ENCODE measurements at regions not wholly inside any gene's neighbourhood (a gene's known extent, or its start where the extent isn't known, plus 50 kb on each side); places are given as distances from the start of the nearest gene placed in this dataset.
"Not testable (repeated sequence)": the region's sequence is repeated elsewhere in the genome, so short reads cannot be mapped to it uniquely, and the experiment has no call there.

GRCh38 chr6:5896476-5897200 is 110.1 kb downstream of the NRN1 start:
- no peak overlapping the region for H3K4me3 ChIP-seq (ENCODE audit: low read depth, low read length)
- ChIA-PET POLR2A (no interaction called here), CTCF (no interaction called here)
- no peak for TF ChIP-seq CTCF (IDR thresholded peaks at IDR 0.05; ENCODE audit: insufficient read depth, low read length, missing control alignments)
- DNase-seq (ENCODE audit: low read depth, low spot score): no peak

- ChIA-PET CTCF (no interaction called here), POLR2A (no interaction called here)
- no peak for DNase-seq (ENCODE audit: low read depth, low spot score)
- TF ChIP-seq CTCF (IDR thresholded peaks at IDR 0.05; ENCODE audit: insufficient read depth, low read length, missing control alignments): no peak
- H3K4me3 ChIP-seq (ENCODE audit: low read depth, low read length): no peak overlapping the region
Observed at GRCh38 chr6:5894357-5894756, 112.4 kb downstream of the NRN1 start.

DNA sequence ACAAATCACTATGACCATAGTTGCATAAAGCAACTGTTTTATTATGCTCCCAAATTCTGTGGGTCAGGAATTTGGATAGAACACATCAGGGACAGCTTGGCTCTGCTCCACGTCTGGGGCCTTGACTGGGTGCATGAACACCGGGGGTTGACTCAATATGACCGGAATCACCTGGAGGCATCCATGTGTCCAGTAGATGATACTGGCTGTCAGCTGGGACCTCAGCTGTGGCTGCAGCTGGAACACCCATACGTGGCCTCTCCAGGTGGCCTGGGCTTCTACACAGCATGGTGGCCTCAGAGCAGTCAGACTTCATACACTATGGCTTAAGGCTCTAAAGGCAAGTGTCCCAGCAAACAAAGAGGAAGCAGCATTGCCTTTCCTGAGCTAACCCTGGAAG is 113.4 kb downstream of the NRN1 start:
- no peak overlapping the region for H3K4me3 ChIP-seq (ENCODE audit: low read depth, low read length)
- ChIA-PET CTCF (no interaction called here), POLR2A (no interaction called here)
- no peak for DNase-seq (ENCODE audit: low read depth, low spot score)
- no peak for TF ChIP-seq CTCF (IDR thresholded peaks at IDR 0.05; ENCODE audit: insufficient read depth, low read length, missing control alignments)

- TF ChIP-seq CTCF (IDR thresholded peaks at IDR 0.05; ENCODE audit: insufficient read depth, low read length, missing control alignments): no peak
- ChIA-PET CTCF (no interaction called here), POLR2A (no interaction called here)
- DNase-seq (ENCODE audit: low read depth, low spot score): no peak
- H3K4me3 ChIP-seq (ENCODE audit: low read depth, low read length): no peak overlapping the region
Observed at GRCh38 chr6:5892669-5893068, 114.1 kb downstream of the NRN1 start.

GRCh38 chr6:5878792-5879191 is 127.9 kb downstream of the NRN1 start:
- ChIA-PET POLR2A (no interaction called here), CTCF (no interaction called here)
- H3K4me3 ChIP-seq (ENCODE audit: low read depth, low read length): no peak overlapping the region
- DNase-seq (ENCODE audit: low read depth, low spot score): no peak
- no peak for TF ChIP-seq CTCF (IDR thresholded peaks at IDR 0.05; ENCODE audit: insufficient read depth, low read length, missing control alignments)

- ChIA-PET POLR2A (no interaction called here), CTCF (interaction anchor here (0.6 kb wide), 1 partner anchor 410 kb away, joined by 3 read pairs; no protein-coding TSS in a partner anchor)
- TF ChIP-seq CTCF (IDR thresholded peaks at IDR 0.05; ENCODE audit: insufficient read depth, low read length, missing control alignments): no peak
- DNase-seq (ENCODE audit: low read depth, low spot score): no peak
- no peak overlapping the region for H3K4me3 ChIP-seq (ENCODE audit: low read depth, low read length)
Observed at GRCh38 chr6:5876076-5876475, 130.6 kb downstream of the NRN1 start.

- H3K4me3 ChIP-seq (ENCODE audit: low read depth, low read length); POLR2A ChIA-PET; DNase-seq (ENCODE audit: low read depth, low spot score); CTCF ChIA-PET: not testable (repeated sequence)
Observed at GRCh38 chr6:5873976-5874375, 132.7 kb downstream of the NRN1 start.

Data from AG04449 (cell line).